ENCODE measurements at regions not wholly inside any gene's neighbourhood (a gene's known extent, or its start where the extent isn't known, plus 50 kb on each side); places are given as distances from the start of the nearest gene placed in this dataset.

DNA sequence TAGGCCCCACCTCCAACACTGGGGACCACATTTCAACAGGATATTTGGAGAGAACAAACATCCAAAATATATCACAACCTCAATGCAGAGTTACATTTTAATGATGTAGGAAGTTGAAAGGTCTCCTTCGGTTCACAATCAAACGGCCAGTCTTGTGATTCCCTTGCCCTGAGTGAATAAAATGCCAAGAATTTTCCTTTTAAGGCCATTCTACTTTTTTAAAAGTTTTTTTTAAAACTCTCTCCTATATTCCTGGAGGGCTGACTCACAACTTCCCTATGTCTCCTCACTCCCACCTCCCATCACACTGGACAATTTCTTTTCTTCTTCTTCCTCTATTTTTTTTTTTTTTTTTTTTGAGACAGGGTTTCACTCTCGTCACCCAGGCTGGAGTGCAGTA, 693.6 kb upstream of the AUTS2 start:
- Histone ChIP-seq H4K20me1 (ENCODE audit: insufficient read depth, low read length) (no peaks in the 10 kb centered on the region), H3K4me1 (ENCODE audit: control insufficient read depth, insufficient read depth, low read length) (no peaks in the 10 kb centered on the region), H2AK5ac (ENCODE audit: low read depth, low read length) (no peak overlapping the region), H2BK5ac (ENCODE audit: low read depth, low read length, poor library complexity, severe bottlenecking) (no peak overlapping the region), H4K5ac (ENCODE audit: low read depth, low read length) (no peak overlapping the region), H3K56ac (ENCODE audit: extremely low read depth, insufficient read depth, low read length) (no peak overlapping the region), H3K14ac (replicated peaks; ENCODE audit: low read depth, low read length) (no peak overlapping the region), H3K9me1 (ENCODE audit: insufficient read depth, low read length) (no peaks in the 10 kb centered on the region), H3K4ac (ENCODE audit: low read depth, low read length) (no peak overlapping the region), H3K18ac (ENCODE audit: low read depth, low read length) (no peak overlapping the region), H3K36me3 (ENCODE audit: control insufficient read depth, insufficient read depth, low read length) (no peaks in the 10 kb centered on the region), H4K8ac (ENCODE audit: low read depth in 2 of 2, low read length in 2 of 2) (no peak overlapping the region), H2BK15ac (ENCODE audit: low read depth, low read length) (no peak overlapping the region), H3K27ac (ENCODE audit: insufficient read depth, low read length) (no peak overlapping the region), H3K9ac (ENCODE audit: low read depth, low read length) (no peak overlapping the region), H3K23ac (ENCODE audit: low read depth, low read length) (no peak overlapping the region), H2AFZ (replicated peaks; ENCODE audit: low read length, poor library complexity) (no peak overlapping the region), H4K91ac (ENCODE audit: insufficient read depth, low read depth, low read length) (no peak overlapping the region), H2BK20ac (ENCODE audit: low read depth, low read length) (no peak overlapping the region), H3K9me3 (ENCODE audit: control insufficient read depth, insufficient read depth, low read length) (peaks cover 8% of the 10 kb centered on the region; the same call in 1 of the 2 replicates), H3K4me2 (ENCODE audit: low read depth, low read length) (no peak overlapping the region), H3K79me1 (ENCODE audit: low read depth in 1 of 2, low read length in 2 of 2) (no peaks in the 10 kb centered on the region), H3K27me3 (ENCODE audit: control insufficient read depth, insufficient read depth, low read length) (no peaks in the 10 kb centered on the region), H2BK120ac (ENCODE audit: low read depth, low read length) (no peak overlapping the region), H3K4me3 (ENCODE audit: insufficient read depth, low read depth, low read length) (no peak overlapping the region), H2AK9ac (replicated peaks; ENCODE audit: low read depth, low read length, poor library complexity) (no peak overlapping the region)
- no peak for ATAC-seq (ENCODE audit: low read depth)
- TF ChIP-seq USF2 (IDR thresholded peaks at IDR 0.05; ENCODE audit: low read depth, low read length) (no peak), NFE2L2 (IDR thresholded peaks at IDR 0.05; ENCODE audit: low read depth, low read length) (no peak), CEBPB (IDR thresholded peaks at IDR 0.05; ENCODE audit: low read depth, low read length) (no peak), MAZ (IDR thresholded peaks at IDR 0.05; ENCODE audit: borderline replicate concordance, low read depth, low read length) (no peak), CHD1 (IDR thresholded peaks at IDR 0.05; ENCODE audit: low read depth, low read length) (no peak), SMC3 (IDR thresholded peaks at IDR 0.05; ENCODE audit: low read depth, low read length) (no peak), RCOR1 (IDR thresholded peaks at IDR 0.05; ENCODE audit: insufficient replicate concordance, low read length) (no peak), BHLHE40 (IDR thresholded peaks at IDR 0.05; ENCODE audit: low read depth, low read length) (no peak), RFX5 (IDR thresholded peaks at IDR 0.05; ENCODE audit: low read depth, low read length) (no peak), POLR2A (IDR thresholded peaks at IDR 0.05; ENCODE audit: low read depth, low read length) (no peak), MXI1 (IDR thresholded peaks at IDR 0.05; ENCODE audit: borderline replicate concordance, low read depth, low read length) (no peak), FOS (IDR thresholded peaks at IDR 0.05; ENCODE audit: low read depth, low read length) (no peak), MAFK (IDR thresholded peaks at IDR 0.05; ENCODE audit: low read depth, low read length) (no peak), RAD21 (IDR thresholded peaks at IDR 0.05; ENCODE audit: low read length) (no peak)
- TF ChIP-seq, protein P1, sequence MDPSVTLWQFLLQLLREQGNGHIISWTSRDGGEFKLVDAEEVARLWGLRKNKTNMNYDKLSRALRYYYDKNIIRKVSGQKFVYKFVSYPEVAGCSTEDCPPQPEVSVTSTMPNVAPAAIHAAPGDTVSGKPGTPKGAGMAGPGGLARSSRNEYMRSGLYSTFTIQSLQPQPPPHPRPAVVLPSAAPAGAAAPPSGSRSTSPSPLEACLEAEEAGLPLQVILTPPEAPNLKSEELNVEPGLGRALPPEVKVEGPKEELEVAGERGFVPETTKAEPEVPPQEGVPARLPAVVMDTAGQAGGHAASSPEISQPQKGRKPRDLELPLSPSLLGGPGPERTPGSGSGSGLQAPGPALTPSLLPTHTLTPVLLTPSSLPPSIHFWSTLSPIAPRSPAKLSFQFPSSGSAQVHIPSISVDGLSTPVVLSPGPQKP (IDR thresholded peaks at IDR 0.05; ENCODE audit: borderline replicate concordance, low read depth, low read length): no peak
- TF ChIP-seq, protein P2, sequence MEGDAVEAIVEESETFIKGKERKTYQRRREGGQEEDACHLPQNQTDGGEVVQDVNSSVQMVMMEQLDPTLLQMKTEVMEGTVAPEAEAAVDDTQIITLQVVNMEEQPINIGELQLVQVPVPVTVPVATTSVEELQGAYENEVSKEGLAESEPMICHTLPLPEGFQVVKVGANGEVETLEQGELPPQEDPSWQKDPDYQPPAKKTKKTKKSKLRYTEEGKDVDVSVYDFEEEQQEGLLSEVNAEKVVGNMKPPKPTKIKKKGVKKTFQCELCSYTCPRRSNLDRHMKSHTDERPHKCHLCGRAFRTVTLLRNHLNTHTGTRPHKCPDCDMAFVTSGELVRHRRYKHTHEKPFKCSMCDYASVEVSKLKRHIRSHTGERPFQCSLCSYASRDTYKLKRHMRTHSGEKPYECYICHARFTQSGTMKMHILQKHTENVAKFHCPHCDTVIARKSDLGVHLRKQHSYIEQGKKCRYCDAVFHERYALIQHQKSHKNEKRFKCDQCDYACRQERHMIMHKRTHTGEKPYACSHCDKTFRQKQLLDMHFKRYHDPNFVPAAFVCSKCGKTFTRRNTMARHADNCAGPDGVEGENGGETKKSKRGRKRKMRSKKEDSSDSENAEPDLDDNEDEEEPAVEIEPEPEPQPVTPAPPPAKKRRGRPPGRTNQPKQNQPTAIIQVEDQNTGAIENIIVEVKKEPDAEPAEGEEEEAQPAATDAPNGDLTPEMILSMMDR (conservative IDR thresholded peaks at IDR 0.05; ENCODE audit: low read depth, low read length): no peak
- BruUV-seq (replicated peaks): no TSS peak
- POLR2A ChIA-PET (ENCODE audit: unreplicated experiment): no interaction called here
- in situ Hi-C loops (cut with MboI; ENCODE audit: low sequenced_read_pairs): no loop called here
- DNase-seq: no peak
- CTCF ChIA-PET: no interaction called here
- dilution Hi-C loops (cut with HindIII; ENCODE audit: low sequenced_read_pairs, unreplicated experiment): no loop called here
- intact Hi-C loops (cut with micrococcal nuclease): no loop called here
- WGBS, 2 experiments (ENCODE audit: extremely low coverage in 2 of 2, insufficient read length in 1 of 2): 40% methylated on average over 2 of the region's 3 CpGs; no CpG with 5 or more reads in 1 of the 2 experiments

Measured in IMR-90 (cell line).